Keratinocyte (primary cell): ENCODE measurements at regions not wholly inside any gene's neighbourhood (a gene's known extent, or its start where the extent isn't known, plus 50 kb on each side); places are given as distances from the start of the nearest gene placed in this dataset.

ENCODE experiments used
- DNase-seq: peaks from one replicate; pipeline ENCODE4 v3.0.0-alpha.2; 2011; ENCODE audit warnings: low read depth, missing footprints, low spot score
- FAIRE-seq: peaks from 2 replicates; lab custom pipeline; 2011; peaks lifted over from hg19 to GRCh38; lab: Jason Lieb, UNC
- H2AFZ ChIP-seq: 2 replicates; pipeline ENCODE4 v1.6.0; 2012; ENCODE audit warnings: low read length, control low read depth, inconsistent platforms; ENCODE audit not compliant: control insufficient read depth
- H3K27ac ChIP-seq: 2 replicates; pipeline ENCODE4 v1.5.1; 2011; ENCODE audit warnings: low read length; ENCODE audit not compliant: control insufficient read depth, insufficient read depth
- H3K27me3 ChIP-seq: 3 replicates; pipeline ENCODE4 v1.6.0; 2011; ENCODE audit warnings: low read length; ENCODE audit not compliant: control insufficient read depth, insufficient read depth; ENCODE audit errors: extremely low read depth
- H3K36me3 ChIP-seq, 2 experiments: 2 replicates in 1 of 2; 3 replicates in 1 of 2; pipeline ENCODE4 v1.5.1; 2011; ENCODE audit warnings: low read length in 2 of 2, mild to moderate bottlenecking in 1 of 2; ENCODE audit not compliant: control insufficient read depth in 2 of 2, insufficient read depth in 2 of 2; ENCODE audit errors: extremely low read depth in 1 of 2
- H3K4me1 ChIP-seq: 3 replicates; pipeline ENCODE4 v1.5.1; 2011; ENCODE audit warnings: low read length; ENCODE audit not compliant: control insufficient read depth, insufficient read depth; ENCODE audit errors: extremely low read depth
- H3K4me2 ChIP-seq: 3 replicates; pipeline ENCODE4 v1.6.0; 2011; ENCODE audit warnings: low read depth, low read length; ENCODE audit not compliant: control insufficient read depth, insufficient read depth; ENCODE audit errors: extremely low read depth
- H3K4me3 ChIP-seq, 3 experiments: fragments of 200-600 bp in 1 of 3; sonication (generic) in 1 of 3; 2 replicates in 2 of 3; 3 replicates in 1 of 3; pipeline ENCODE4 v1.5.1; 2011 to 2016; ENCODE audit warnings: low read length in 3 of 3, mild to moderate bottlenecking in 3 of 3, control low read depth in 2 of 3, inconsistent platforms in 1 of 3, low read depth in 1 of 3, mixed read lengths in 1 of 3, mixed run types in 1 of 3, moderate library complexity in 1 of 3; ENCODE audit not compliant: control insufficient read depth in 2 of 3, insufficient read depth in 2 of 3; ENCODE audit errors: extremely low read depth in 1 of 3
- H3K79me2 ChIP-seq: 2 replicates; pipeline ENCODE4 v1.6.0; 2012; ENCODE audit warnings: low read length; ENCODE audit not compliant: control insufficient read depth, insufficient read depth
- H3K9ac ChIP-seq: 3 replicates; pipeline ENCODE4 v1.6.0; 2011; ENCODE audit warnings: low read length; ENCODE audit not compliant: control insufficient read depth, insufficient read depth; ENCODE audit errors: extremely low read depth
- H3K9me1 ChIP-seq: 3 replicates; pipeline ENCODE4 v1.6.0; 2011; ENCODE audit warnings: low read length; ENCODE audit not compliant: control insufficient read depth, insufficient read depth; ENCODE audit errors: extremely low read depth
- H3K9me3 ChIP-seq: 2 replicates; pipeline ENCODE4 v1.5.1; 2012; ENCODE audit warnings: low read depth, low read length; ENCODE audit not compliant: control insufficient read depth
- H4K20me1 ChIP-seq: 3 replicates; pipeline ENCODE4 v1.6.0; 2011; ENCODE audit warnings: low read length; ENCODE audit not compliant: control insufficient read depth, insufficient read depth; ENCODE audit errors: extremely low read depth
- CTCF ChIP-seq, 3 experiments: IDR thresholded peaks in 1 of 3; conservative IDR thresholded peaks in 1 of 3; optimal IDR thresholded peaks in 1 of 3; 2 replicates in 2 of 3; 3 replicates in 1 of 3; pipeline versions ENCODE3 to v1.5.1; 2011; ENCODE audit warnings: low read length in 3 of 3, mild to moderate bottlenecking in 3 of 3, moderate library complexity in 2 of 3, control low read depth in 1 of 3, inconsistent platforms in 1 of 3; ENCODE audit not compliant: insufficient read depth in 2 of 3; ENCODE audit errors: extremely low read depth in 1 of 3
- EZH2 ChIP-seq: IDR thresholded peaks from one replicate; pipeline ENCODE4 v1.6.1; 2012; ENCODE audit warnings: inconsistent platforms, mild to moderate bottlenecking, low read length, moderate library complexity
- dilution Hi-C: fragments of 300-500 bp; cut with MboI; formaldehyde crosslinking; loops from one replicate; pipeline ENCODE4 v1.7.0; 2020; ENCODE audit warnings: low sequenced_read_pairs; ENCODE audit not compliant: extremely low pct_ligation_motif_present

GRCh38 chr11:42768576-42768975 is 543.2 kb upstream of the API5 start:
- no peak for TF ChIP-seq EZH2
- TF ChIP-seq CTCF (optimal IDR thresholded peaks at IDR 0.05 in 1 of 3, IDR thresholded peaks at IDR 0.05 in 1 of 3, conservative IDR thresholded peaks at IDR 0.05 in 1 of 3; ENCODE audit: extremely low read depth in 1 of 3, insufficient read depth in 2 of 3, low read length in 3 of 3), result no peak
- Histone ChIP-seq H3K4me1 (no peaks in the 10 kb centered on the region), H4K20me1 (no peaks in the 10 kb centered on the region), H3K4me2 (no peak overlapping the region), H2AFZ (no peak overlapping the region), H3K9me3 (no peaks in the 10 kb centered on the region), H3K27ac (no peak overlapping the region), H3K9me1 (no peaks in the 10 kb centered on the region), H3K27me3 (no peaks in the 10 kb centered on the region), H3K36me3 (no peaks in the 10 kb centered on the region), H3K4me3 (no peak overlapping the region), H3K9ac (no peak overlapping the region), H3K79me2 (no peaks in the 10 kb centered on the region)
- DNase-seq (no peak), FAIRE-seq (no peak)
- dilution Hi-C loops, result no loop called here

GRCh38 chr11:42770444-42771065 is 541.2 kb upstream of the API5 start:
- Histone ChIP-seq H3K4me2 (no peak overlapping the region), H3K79me2 (no peaks in the 10 kb centered on the region), H2AFZ (no peak overlapping the region), H3K4me1 (no peaks in the 10 kb centered on the region), H4K20me1 (no peaks in the 10 kb centered on the region), H3K27me3 (no peaks in the 10 kb centered on the region), H3K4me3 (no peak overlapping the region), H3K9me3 (no peaks in the 10 kb centered on the region), H3K9ac (no peak overlapping the region), H3K9me1 (no peaks in the 10 kb centered on the region), H3K27ac (no peak overlapping the region), H3K36me3 (no peaks in the 10 kb centered on the region)
- DNase-seq, result peak; percentile 4
- TF ChIP-seq EZH2, result no peak
- peak; percentile 44 to 73 (median 45) for TF ChIP-seq CTCF (optimal IDR thresholded peaks at IDR 0.05 in 1 of 3, IDR thresholded peaks at IDR 0.05 in 1 of 3, conservative IDR thresholded peaks at IDR 0.05 in 1 of 3; ENCODE audit: extremely low read depth in 1 of 3, insufficient read depth in 2 of 3, low read length in 3 of 3)
- dilution Hi-C loops, result no loop called here
- FAIRE-seq, result no peak
